Lower leg skin (tissue), 3 donors: ENCODE measurements at regions not wholly inside any gene's neighbourhood (a gene's known extent, or its start where the extent isn't known, plus 50 kb on each side); places are given as distances from the start of the nearest gene placed in this dataset.
"Not testable (repeated sequence)": the region's sequence is repeated elsewhere in the genome, so short reads cannot be mapped to it uniquely, and the experiment has no call there.

Source experiments
- POLR2A ChIP-seq, 2 donors: fragments of 450-650 bp; IDR thresholded peaks; one replicate each; pipeline ENCODE4 v1.6.1; 2016 to 2017; ENCODE audit warnings: antibody characterized with exemption in 2 of 2, mild to moderate bottlenecking in 1 of 2, moderate library complexity in 1 of 2
- TF ChIP-seq, protein P1 (sequence below), 3 donors: fragments of 450-650 bp; IDR thresholded peaks; one replicate each; pipeline ENCODE4 v1.5.1; 2016; ENCODE audit warnings: antibody characterized with exemption in 3 of 3, mild to moderate bottlenecking in 3 of 3, moderate library complexity in 2 of 3

DNA sequence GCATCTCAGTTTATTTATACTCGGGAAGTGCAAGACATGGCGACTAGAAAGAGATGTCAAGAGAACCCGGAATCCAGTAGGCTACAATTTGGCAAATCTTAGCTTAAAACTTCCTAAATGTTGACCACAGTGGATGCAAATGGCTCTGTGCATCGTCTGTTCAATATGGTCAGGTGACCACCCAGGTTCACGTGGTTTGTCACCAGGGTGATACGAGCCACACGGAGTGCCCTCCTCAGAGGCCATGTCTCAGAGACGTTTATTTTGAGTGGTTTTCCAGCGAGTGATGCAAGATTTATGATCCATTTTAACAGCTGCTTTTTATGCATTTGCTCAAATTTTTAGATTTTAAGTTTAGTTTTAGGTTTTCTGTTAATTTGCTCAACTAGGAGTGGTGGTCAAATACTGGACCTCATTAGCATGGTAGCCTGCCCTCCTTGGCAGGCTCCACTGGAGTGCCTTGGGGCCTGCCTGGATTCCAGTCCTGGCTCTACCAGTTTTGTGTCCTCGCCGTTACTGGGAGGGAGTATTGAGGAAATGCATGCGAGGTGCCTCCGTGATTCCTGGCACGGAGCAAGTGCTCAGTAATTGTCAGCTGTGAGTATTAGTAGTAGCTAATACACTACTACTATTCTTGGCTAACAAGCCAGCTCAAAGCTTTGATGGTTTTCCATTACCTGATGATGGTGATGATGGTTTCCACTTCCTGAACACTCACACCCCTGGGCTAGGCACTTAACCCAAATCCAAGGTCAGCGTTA lies 53.9 kb upstream of the APOD start:
- TF ChIP-seq, protein P1, sequence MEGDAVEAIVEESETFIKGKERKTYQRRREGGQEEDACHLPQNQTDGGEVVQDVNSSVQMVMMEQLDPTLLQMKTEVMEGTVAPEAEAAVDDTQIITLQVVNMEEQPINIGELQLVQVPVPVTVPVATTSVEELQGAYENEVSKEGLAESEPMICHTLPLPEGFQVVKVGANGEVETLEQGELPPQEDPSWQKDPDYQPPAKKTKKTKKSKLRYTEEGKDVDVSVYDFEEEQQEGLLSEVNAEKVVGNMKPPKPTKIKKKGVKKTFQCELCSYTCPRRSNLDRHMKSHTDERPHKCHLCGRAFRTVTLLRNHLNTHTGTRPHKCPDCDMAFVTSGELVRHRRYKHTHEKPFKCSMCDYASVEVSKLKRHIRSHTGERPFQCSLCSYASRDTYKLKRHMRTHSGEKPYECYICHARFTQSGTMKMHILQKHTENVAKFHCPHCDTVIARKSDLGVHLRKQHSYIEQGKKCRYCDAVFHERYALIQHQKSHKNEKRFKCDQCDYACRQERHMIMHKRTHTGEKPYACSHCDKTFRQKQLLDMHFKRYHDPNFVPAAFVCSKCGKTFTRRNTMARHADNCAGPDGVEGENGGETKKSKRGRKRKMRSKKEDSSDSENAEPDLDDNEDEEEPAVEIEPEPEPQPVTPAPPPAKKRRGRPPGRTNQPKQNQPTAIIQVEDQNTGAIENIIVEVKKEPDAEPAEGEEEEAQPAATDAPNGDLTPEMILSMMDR (IDR thresholded peaks at IDR 0.05): not testable (repeated sequence)
- not testable (repeated sequence) for TF ChIP-seq POLR2A (IDR thresholded peaks at IDR 0.05)
